Endothelial cell of umbilical vein (primary cell): ENCODE measurements at regions not wholly inside any gene's neighbourhood (a gene's known extent, or its start where the extent isn't known, plus 50 kb on each side); places are given as distances from the start of the nearest gene placed in this dataset.

Experiments used
- BruUV-seq: library from RNA; stranded (reverse); fragments of 400-500 nt; replicated peaks from 2 replicates; lab custom pipeline; 2021; lab: Mats Ljungman, UMichigan
- CTCF ChIA-PET: fragments of 300-600, 350-600 bp; sonication (Branson Sonifier 250); formaldehyde crosslinking; loops from one replicate; lab custom pipeline; 2021; ENCODE audit warnings: antibody characterized with exemption, inconsistent platforms; lab: Charles Lee
- POLR2A ChIA-PET: fragments of 300-600, 350-600 bp; sonication (Branson Sonifier 250); formaldehyde crosslinking; loops from one replicate; lab custom pipeline; 2021; ENCODE audit warnings: antibody characterized with exemption, inconsistent platforms; lab: Charles Lee
- DNase-seq: peaks from one replicate; pipeline ENCODE4 v3.0.0-alpha.2; 2011; ENCODE audit warnings: low read depth, low spot score
- FAIRE-seq: peaks from 2 replicates; lab custom pipeline; 2011; peaks lifted over from hg19 to GRCh38; lab: Jason Lieb, UNC
- H2AFZ ChIP-seq: 2 replicates; pipeline ENCODE4 v1.6.0; 2012; ENCODE audit warnings: low read depth, low read length, control low read depth, inconsistent platforms
- H3K27ac ChIP-seq: 2 replicates; pipeline ENCODE4 v1.5.1; 2011; ENCODE audit warnings: low read depth, mild to moderate bottlenecking, control low read depth, low read length, moderate library complexity; ENCODE audit not compliant: insufficient read depth
- H3K27me3 ChIP-seq, 2 experiments: 2 replicates each; pipeline versions ENCODE4 v1.6.0 to v1.6.1; 2011; ENCODE audit warnings: low read length in 2 of 2, mixed read lengths in 1 of 2; ENCODE audit not compliant: control insufficient read depth in 2 of 2, insufficient read depth in 2 of 2
- H3K36me3 ChIP-seq, 2 experiments: 2 replicates in 1 of 2; 3 replicates in 1 of 2; pipeline ENCODE4 v1.5.1; 2011; ENCODE audit warnings: low read length in 2 of 2, mild to moderate bottlenecking in 1 of 2, moderate library complexity in 1 of 2; ENCODE audit not compliant: control insufficient read depth in 2 of 2, insufficient read depth in 2 of 2; ENCODE audit errors: extremely low read depth in 1 of 2
- H3K4me1 ChIP-seq: 3 replicates; pipeline ENCODE4 v1.5.1; 2011; ENCODE audit warnings: mild to moderate bottlenecking, low read length; ENCODE audit not compliant: control insufficient read depth, insufficient read depth; ENCODE audit errors: extremely low read depth
- H3K4me2 ChIP-seq: 2 replicates; pipeline ENCODE4 v1.6.1; 2011; ENCODE audit warnings: low read length, control low read depth, mixed read lengths; ENCODE audit not compliant: insufficient read depth
- H3K4me3 ChIP-seq, 3 experiments: fragments of 200-600 bp in 1 of 3; sonication (generic), shearing (Covaris generic) in 1 of 3; replicated peaks in 1 of 3; 2 replicates each; pipeline ENCODE4 v1.5.1; 2011 to 2016; ENCODE audit warnings: control low read depth in 3 of 3, low read length in 3 of 3, mild to moderate bottlenecking in 2 of 3, inconsistent platforms in 1 of 3, low read depth in 1 of 3, moderate library complexity in 1 of 3; ENCODE audit not compliant: insufficient read depth in 1 of 3
- H3K79me2 ChIP-seq: 2 replicates; pipeline ENCODE4 v1.6.0; 2012; ENCODE audit warnings: low read length, inconsistent platforms; ENCODE audit not compliant: control insufficient read depth, insufficient read depth
- H3K9ac ChIP-seq: replicated peaks from 2 replicates; pipeline ENCODE3; 2011; ENCODE audit warnings: low read length, control low read depth; ENCODE audit not compliant: insufficient read depth; ENCODE audit errors: extremely low read depth
- H3K9me1 ChIP-seq: replicated peaks from 3 replicates; pipeline ENCODE4 v1.6.0; 2011; ENCODE audit warnings: mild to moderate bottlenecking, low read length; ENCODE audit not compliant: control insufficient read depth, insufficient read depth; ENCODE audit errors: extremely low read depth
- H3K9me3 ChIP-seq: replicated peaks from 2 replicates; pipeline ENCODE4 v1.5.1; 2012; ENCODE audit warnings: low read length, inconsistent platforms; ENCODE audit not compliant: control insufficient read depth, insufficient read depth
- H4K20me1 ChIP-seq: replicated peaks from 2 replicates; pipeline ENCODE3; 2011; ENCODE audit warnings: mild to moderate bottlenecking, low read length; ENCODE audit not compliant: control insufficient read depth, insufficient read depth; ENCODE audit errors: extremely low read depth
- CTCF ChIP-seq, 2 donors: IDR thresholded peaks; 1 replicate in 1 of 2; 2 replicates in 1 of 2; pipeline ENCODE4 v1.5.1; 2011; ENCODE audit warnings: low read length in 2 of 2, mild to moderate bottlenecking in 2 of 2, moderate library complexity in 2 of 2, control low read depth in 1 of 2, inconsistent platforms in 1 of 2, low read depth in 1 of 2; ENCODE audit not compliant: insufficient read depth in 1 of 2; ENCODE audit errors: extremely low read depth in 1 of 2
- EZH2 ChIP-seq: IDR thresholded peaks from 2 replicates; pipeline ENCODE4 v1.6.1; 2012; ENCODE audit warnings: borderline replicate concordance, low read depth, mild to moderate bottlenecking, moderate library complexity, low read length, inconsistent platforms; ENCODE audit not compliant: severe bottlenecking
- FOS ChIP-seq: IDR thresholded peaks from 2 replicates; pipeline ENCODE4 v1.6.1; 2011; ENCODE audit warnings: mild to moderate bottlenecking, low read length, moderate library complexity, borderline replicate concordance; ENCODE audit not compliant: insufficient read depth
- GATA2 ChIP-seq: IDR thresholded peaks from 2 replicates; pipeline ENCODE4 v1.7.0; 2011; ENCODE audit warnings: low read depth, mild to moderate bottlenecking, moderate library complexity, mixed read lengths, low read length; ENCODE audit not compliant: insufficient read length, insufficient read depth
- JUN ChIP-seq: IDR thresholded peaks from 2 replicates; pipeline ENCODE4 v1.6.1; 2011; ENCODE audit warnings: borderline replicate concordance, low read depth; ENCODE audit not compliant: insufficient read length, insufficient read depth
- MAX ChIP-seq: IDR thresholded peaks from 2 replicates; pipeline ENCODE4 v1.6.1; 2011; ENCODE audit not compliant: insufficient read depth, insufficient read length
- MYC ChIP-seq: IDR thresholded peaks from one replicate; pipeline ENCODE4 v1.6.1; 2011; ENCODE audit warnings: mild to moderate bottlenecking, low read depth, low read length
- POLR2A ChIP-seq: IDR thresholded peaks from 2 replicates; pipeline ENCODE4 v1.6.1; 2012; ENCODE audit warnings: low read depth, mild to moderate bottlenecking, control low read depth, low read length
- POLR2AphosphoS5 ChIP-seq: IDR thresholded peaks from 2 replicates; pipeline ENCODE4 v1.6.1; 2012; ENCODE audit warnings: low read depth, mild to moderate bottlenecking, control low read depth, low read length, moderate library complexity; ENCODE audit not compliant: insufficient read depth
- dilution Hi-C: fragments of 300-500 bp; cut with MboI; formaldehyde crosslinking; loops from one replicate; pipeline ENCODE4 v1.15.0; 2019; ENCODE audit warnings: low sequenced_read_pairs; ENCODE audit not compliant: extremely low pct_ligation_motif_present
- intact Hi-C: fragments of 100-400 bp; cut with micrococcal nuclease; formaldehyde crosslinking; loops from one replicate; pipeline ENCODE4 v1.10.0; 2022

- no peaks in the 10 kb centered on the region for H3K9me3 ChIP-seq
- peaks cover 32% of the 10 kb centered on the region for H3K4me1 ChIP-seq
- dilution Hi-C loops, result no loop called here
- H3K9ac ChIP-seq, result no peak overlapping the region
- no peak overlapping the region for H2AFZ ChIP-seq
- FAIRE-seq (no peak), DNase-seq (no peak)
- BruUV-seq, result no TSS peak
- ChIA-PET POLR2A (no interaction called here), CTCF (interaction anchor here (1.8 kb wide), 1 partner anchor 25 kb away, joined by 8 read pairs; no protein-coding TSS in a partner anchor)
- H3K4me3 ChIP-seq, result no peak overlapping the region
- intact Hi-C loops, result loop anchor here (1.0 kb wide), 1 partner anchor 21 kb away; no protein-coding TSS in a partner anchor
- H3K27me3 ChIP-seq, result no peaks in the 10 kb centered on the region
- H3K4me2 ChIP-seq, result no peak overlapping the region
- no peaks in the 10 kb centered on the region for H3K36me3 ChIP-seq
- H3K79me2 ChIP-seq, result no peaks in the 10 kb centered on the region
- no peaks in the 10 kb centered on the region for H4K20me1 ChIP-seq
- TF ChIP-seq MAX (no peak), FOS (no peak), POLR2AphosphoS5 (no peak), GATA2 (no peak), POLR2A (no peak), MYC (no peak), JUN (no peak), EZH2 (no peak), CTCF (IDR thresholded peaks at IDR 0.05; ENCODE audit: extremely low read depth in 1 of 2, insufficient read depth in 1 of 2, low read depth in 1 of 2, low read length in 2 of 2) (no peak)
- no peak overlapping the region for H3K27ac ChIP-seq
- no peaks in the 10 kb centered on the region for H3K9me1 ChIP-seq
Measured at GRCh38 chr10:110378533-110379108, 73.9 kb upstream of the SMNDC1 start.
